CD8-positive, alpha-beta memory T cell (primary cell): ENCODE measurements at regions not wholly inside any gene's neighbourhood (a gene's known extent, or its start where the extent isn't known, plus 50 kb on each side); places are given as distances from the start of the nearest gene placed in this dataset.

Experiments
- CTCF ChIA-PET: fragments of 350-600 bp; sonication (Branson Sonifier 250); formaldehyde crosslinking; loops from one replicate; lab custom pipeline; 2021; ENCODE audit warnings: antibody characterized with exemption; lab: Charles Lee
- POLR2A ChIA-PET: fragments of 350-600 bp; sonication (Branson Sonifier 250); formaldehyde crosslinking; loops from one replicate; lab custom pipeline; 2021; ENCODE audit warnings: antibody characterized with exemption; lab: Charles Lee
- DNase-seq, 5 donors: peaks; one replicate each; pipeline versions ENCODE4 v3.0.0 to v3.0.0-alpha.2; 2020 to 2022; ENCODE audit warnings: mixed read lengths in 1 of 5
- H3K27ac ChIP-seq: one replicate; pipeline ENCODE4 v1.7.0; 2013; ENCODE audit warnings: low read depth, mild to moderate bottlenecking, low read length, moderate library complexity
- H3K27me3 ChIP-seq: 2 replicates; pipeline ENCODE4 v1.7.0; 2013; ENCODE audit warnings: low read length, mild to moderate bottlenecking; ENCODE audit not compliant: insufficient read depth, poor library complexity, severe bottlenecking
- H3K36me3 ChIP-seq: 2 replicates; pipeline ENCODE4 v1.7.0; 2013; ENCODE audit warnings: mild to moderate bottlenecking, low read length, moderate library complexity; ENCODE audit not compliant: insufficient read depth
- H3K4me1 ChIP-seq: 2 replicates; pipeline ENCODE4 v1.7.0; 2013; ENCODE audit warnings: mild to moderate bottlenecking, low read length, moderate library complexity; ENCODE audit not compliant: insufficient read depth
- H3K4me3 ChIP-seq: 2 replicates; pipeline ENCODE4 v1.7.0; 2013; ENCODE audit warnings: mild to moderate bottlenecking, low read length
- H3K9me3 ChIP-seq: 2 replicates; pipeline ENCODE4 v1.7.0; 2013; ENCODE audit warnings: mild to moderate bottlenecking, low read length
- H3K27ac Mint-ChIP-seq, 8 donors: one replicate each; pipeline ENCODE4 v1.8.0; 2020 to 2021; ENCODE audit warnings: mixed read lengths in 8 of 8, mild to moderate bottlenecking in 6 of 8, inconsistent platforms in 3 of 8, moderate library complexity in 3 of 8
- H3K27me3 Mint-ChIP-seq, 2 donors: one replicate each; pipeline ENCODE4 v1.8.0; 2020 to 2021; ENCODE audit warnings: mixed read lengths in 2 of 2, mild to moderate bottlenecking in 1 of 2, moderate library complexity in 1 of 2
- H3K36me3 Mint-ChIP-seq, 3 donors: one replicate each; pipeline ENCODE4 v1.8.0; 2020 to 2021; ENCODE audit warnings: mixed read lengths in 3 of 3, inconsistent platforms in 1 of 3, mild to moderate bottlenecking in 1 of 3
- H3K4me1 Mint-ChIP-seq, 3 donors: one replicate each; pipeline ENCODE4 v1.8.0; 2020 to 2021; ENCODE audit warnings: mixed read lengths in 3 of 3, inconsistent platforms in 1 of 3, mild to moderate bottlenecking in 1 of 3
- H3K4me3 Mint-ChIP-seq, 7 donors: one replicate each; pipeline ENCODE4 v1.8.0; 2020 to 2021; ENCODE audit warnings: mixed read lengths in 7 of 7, mild to moderate bottlenecking in 6 of 7, moderate library complexity in 4 of 7, inconsistent platforms in 2 of 7
- H3K9me3 Mint-ChIP-seq, 5 donors: one replicate each; pipeline ENCODE4 v1.8.0; 2020 to 2022; ENCODE audit warnings: mixed read lengths in 5 of 5, mild to moderate bottlenecking in 3 of 5, moderate library complexity in 2 of 5, inconsistent platforms in 1 of 5

DNA sequence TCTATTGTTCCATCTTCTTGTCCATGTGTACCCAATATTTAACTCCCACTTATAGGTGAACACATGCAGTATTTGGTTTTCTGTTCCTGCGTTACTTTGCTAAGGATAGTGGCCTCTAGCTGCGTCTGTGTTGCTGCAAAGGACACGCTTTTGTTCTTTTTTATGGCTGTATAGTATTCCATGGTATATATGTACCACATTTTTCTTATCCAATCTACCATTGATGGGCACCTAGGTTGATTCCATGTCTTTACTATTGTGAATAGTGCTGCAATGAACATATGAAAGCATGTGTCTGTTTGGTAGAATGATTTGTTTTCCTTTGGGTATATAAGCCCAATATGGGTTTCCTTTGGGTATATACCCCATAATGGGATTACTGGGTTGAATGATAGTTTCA, 77.3 kb upstream of the MMADHC start:
- H3K4me1 Mint-ChIP-seq, result no peaks in the 10 kb centered on the region
- H3K4me3 Mint-ChIP-seq, result no peak overlapping the region
- peaks cover 0 to 6% (median 0%) of the 10 kb centered on the region in 5 donors for H3K9me3 Mint-ChIP-seq
- no peaks in the 10 kb centered on the region for H3K4me1 ChIP-seq
- no peak overlapping the region for H3K27ac ChIP-seq
- no peak overlapping the region for H3K27ac Mint-ChIP-seq
- no peaks in the 10 kb centered on the region for H3K36me3 Mint-ChIP-seq
- no peak overlapping the region for H3K4me3 ChIP-seq
- no peak for DNase-seq
- H3K27me3 ChIP-seq, result no peaks in the 10 kb centered on the region
- H3K27me3 Mint-ChIP-seq, result peaks cover 0 to 1% of the 10 kb centered on the region in 2 donors
- ChIA-PET CTCF (no interaction called here), POLR2A (no interaction called here)
- H3K9me3 ChIP-seq, result no peaks in the 10 kb centered on the region
- no peaks in the 10 kb centered on the region for H3K36me3 ChIP-seq

DNA sequence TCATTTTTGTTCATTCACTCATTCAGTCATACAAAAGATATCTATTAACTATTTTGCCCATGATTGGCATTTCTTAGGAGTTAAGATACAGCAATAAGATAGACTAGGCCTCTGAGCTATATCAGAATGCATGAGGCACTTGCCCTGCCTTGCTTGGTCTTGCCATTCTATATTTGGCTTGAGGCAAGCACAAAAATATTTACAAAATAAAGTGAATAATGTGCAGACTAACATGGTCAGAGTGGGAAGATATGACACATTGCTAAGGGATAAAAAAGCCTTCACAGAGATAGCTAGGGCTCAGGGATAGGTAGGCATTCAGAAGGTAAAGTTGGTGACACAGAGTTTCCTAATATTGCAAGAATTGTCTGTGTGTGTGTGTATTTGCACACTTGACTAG, 75.0 kb upstream of the MMADHC start:
- peaks cover 0 to 9% of the 10 kb centered on the region in 2 donors for H3K27me3 Mint-ChIP-seq
- H3K4me3 ChIP-seq, result no peak overlapping the region
- DNase-seq, result no peak

GRCh38 chr2:149661844-149662243, 74.3 kb upstream of the MMADHC start:
- no peak overlapping the region for H3K27ac ChIP-seq
- no peaks in the 10 kb centered on the region for H3K27me3 ChIP-seq
- H3K4me1 ChIP-seq, result no peaks in the 10 kb centered on the region
- H3K36me3 Mint-ChIP-seq, result no peaks in the 10 kb centered on the region
- CTCF ChIA-PET, result no interaction called here
- peaks cover 0 to 6% (median 0%) of the 10 kb centered on the region in 5 donors for H3K9me3 Mint-ChIP-seq
- H3K4me1 Mint-ChIP-seq, result no peaks in the 10 kb centered on the region
- H3K9me3 ChIP-seq, result no peaks in the 10 kb centered on the region
- no peaks in the 10 kb centered on the region for H3K36me3 ChIP-seq
- POLR2A ChIA-PET, result no interaction called here
- peaks cover 0 to 9% of the 10 kb centered on the region in 2 donors for H3K27me3 Mint-ChIP-seq
- no peak overlapping the region for H3K27ac Mint-ChIP-seq
- H3K4me3 ChIP-seq, result no peak overlapping the region
- no peak overlapping the region for H3K4me3 Mint-ChIP-seq
- DNase-seq, result no peak

More for the DNA sequence above, 75.0 kb upstream of the MMADHC start:
- H3K36me3 ChIP-seq, result no peaks in the 10 kb centered on the region
- H3K27ac ChIP-seq, result no peak overlapping the region
- ChIA-PET POLR2A (no interaction called here), CTCF (no interaction called here)
- H3K4me3 Mint-ChIP-seq, result no peak overlapping the region
- H3K36me3 Mint-ChIP-seq, result no peaks in the 10 kb centered on the region
- H3K9me3 ChIP-seq, result no peaks in the 10 kb centered on the region
- H3K4me1 Mint-ChIP-seq, result no peaks in the 10 kb centered on the region
- no peaks in the 10 kb centered on the region for H3K4me1 ChIP-seq
- no peaks in the 10 kb centered on the region for H3K27me3 ChIP-seq
- H3K27ac Mint-ChIP-seq, result no peak overlapping the region
- peaks cover 0 to 6% (median 0%) of the 10 kb centered on the region in 5 donors for H3K9me3 Mint-ChIP-seq

GRCh38 chr2:149658553-149658952, 71.0 kb upstream of the MMADHC start:
- H3K4me3 ChIP-seq, result no peak overlapping the region
- peaks cover 2 to 13% of the 10 kb centered on the region in 2 donors for H3K27me3 Mint-ChIP-seq
- no peak overlapping the region for H3K4me3 Mint-ChIP-seq
- H3K9me3 Mint-ChIP-seq, result peaks cover 3 to 5% (median 4%) of the 10 kb centered on the region in 5 donors
- no peak overlapping the region for H3K27ac ChIP-seq
- H3K4me1 ChIP-seq, result no peaks in the 10 kb centered on the region
- CTCF ChIA-PET, result no interaction called here
- DNase-seq, result no peak
- H3K27me3 ChIP-seq, result no peaks in the 10 kb centered on the region
- H3K36me3 Mint-ChIP-seq, result no peaks in the 10 kb centered on the region
- no peaks in the 10 kb centered on the region for H3K9me3 ChIP-seq
- no peaks in the 10 kb centered on the region for H3K4me1 Mint-ChIP-seq
- H3K27ac Mint-ChIP-seq, result no peak overlapping the region
- H3K36me3 ChIP-seq, result no peaks in the 10 kb centered on the region
- POLR2A ChIA-PET, result no interaction called here

GRCh38 chr2:149657401-149658040, 69.9 kb upstream of the MMADHC start:
- H3K27ac ChIP-seq, result no peak overlapping the region
- H3K27ac Mint-ChIP-seq, result no peak overlapping the region
- H3K4me1 Mint-ChIP-seq, result no peaks in the 10 kb centered on the region
- DNase-seq, result no peak
- no peaks in the 10 kb centered on the region for H3K9me3 ChIP-seq
- H3K36me3 ChIP-seq, result no peaks in the 10 kb centered on the region
- peaks cover 3 to 5% (median 4%) of the 10 kb centered on the region in 5 donors for H3K9me3 Mint-ChIP-seq
- H3K4me3 ChIP-seq, result no peak overlapping the region
- no peaks in the 10 kb centered on the region for H3K4me1 ChIP-seq
- no peaks in the 10 kb centered on the region for H3K27me3 ChIP-seq
- H3K27me3 Mint-ChIP-seq, result peaks cover 2 to 13% of the 10 kb centered on the region in 2 donors
- no peak overlapping the region for H3K4me3 Mint-ChIP-seq
- CTCF ChIA-PET, result no interaction called here
- POLR2A ChIA-PET, result no interaction called here
- H3K36me3 Mint-ChIP-seq, result no peaks in the 10 kb centered on the region

DNA sequence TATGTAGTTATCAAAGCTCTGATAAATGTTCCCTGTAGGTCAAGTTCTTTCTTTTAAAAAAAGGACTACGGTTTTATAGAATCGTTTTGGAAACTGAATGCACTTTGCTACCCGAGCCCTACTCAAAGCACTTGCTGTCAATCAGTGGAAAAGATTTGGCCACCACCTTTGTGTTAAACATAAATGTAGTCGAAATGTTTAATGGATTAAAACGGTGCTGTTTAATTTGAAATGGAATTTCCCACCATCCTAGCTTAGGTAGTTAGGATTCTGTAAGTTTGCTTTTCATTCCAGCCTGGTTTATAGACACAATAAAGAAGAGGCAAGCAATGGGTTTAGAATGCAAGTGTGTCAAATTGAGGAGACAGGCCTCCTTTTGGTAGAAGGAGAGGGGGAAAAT, 69.4 kb upstream of the MMADHC start:
- Mint-ChIP-seq H3K4me1 (no peaks in the 10 kb centered on the region), H3K27me3 (peaks cover 2 to 13% of the 10 kb centered on the region in 2 donors), H3K9me3 (peaks cover 3 to 5% (median 4%) of the 10 kb centered on the region in 5 donors), H3K36me3 (no peaks in the 10 kb centered on the region), H3K27ac (no peak overlapping the region), H3K4me3 (no peak overlapping the region)
- Histone ChIP-seq H3K9me3 (no peaks in the 10 kb centered on the region), H3K4me1 (no peaks in the 10 kb centered on the region), H3K27ac (no peak overlapping the region), H3K36me3 (no peaks in the 10 kb centered on the region), H3K27me3 (no peaks in the 10 kb centered on the region), H3K4me3 (no peak overlapping the region)
- ChIA-PET POLR2A (no interaction called here), CTCF (no interaction called here)
- DNase-seq, result no peak

- Mint-ChIP-seq H3K4me1 (no peaks in the 10 kb centered on the region), H3K36me3 (no peaks in the 10 kb centered on the region), H3K4me3 (no peak overlapping the region), H3K9me3 (peaks cover 3 to 5% (median 4%) of the 10 kb centered on the region in 5 donors), H3K27ac (no peak overlapping the region), H3K27me3 (peaks cover 2 to 7% of the 10 kb centered on the region in 2 donors)
- no peak for DNase-seq
- Histone ChIP-seq H3K4me3 (no peak overlapping the region), H3K27me3 (no peaks in the 10 kb centered on the region), H3K9me3 (no peaks in the 10 kb centered on the region), H3K36me3 (no peaks in the 10 kb centered on the region), H3K27ac (no peak overlapping the region), H3K4me1 (no peaks in the 10 kb centered on the region)
- ChIA-PET CTCF (no interaction called here), POLR2A (no interaction called here)
Observed at GRCh38 chr2:149653831-149654445, 66.4 kb upstream of the MMADHC start.

- Histone ChIP-seq H3K4me3 (no peak overlapping the region), H3K27ac (no peak overlapping the region), H3K36me3 (no peaks in the 10 kb centered on the region), H3K9me3 (no peaks in the 10 kb centered on the region), H3K27me3 (no peaks in the 10 kb centered on the region), H3K4me1 (no peaks in the 10 kb centered on the region)
- H3K4me3 Mint-ChIP-seq, result no peak overlapping the region
- no peaks in the 10 kb centered on the region for H3K4me1 Mint-ChIP-seq
- peaks cover 2 to 3% of the 10 kb centered on the region in 2 donors for H3K27me3 Mint-ChIP-seq
- ChIA-PET CTCF (no interaction called here), POLR2A (no interaction called here)
- H3K36me3 Mint-ChIP-seq, result no peaks in the 10 kb centered on the region
- no peak overlapping the region for H3K27ac Mint-ChIP-seq
- H3K9me3 Mint-ChIP-seq, result peaks cover 3 to 5% (median 4%) of the 10 kb centered on the region in 5 donors
- DNase-seq, result no peak
Observed at GRCh38 chr2:149652926-149653325, 65.4 kb upstream of the MMADHC start.
